ENCODE measurements at regions not wholly inside any gene's neighbourhood (a gene's known extent, or its start where the extent isn't known, plus 50 kb on each side); places are given as distances from the start of the nearest gene placed in this dataset.
"Not testable (repeated sequence)": the region's sequence is repeated elsewhere in the genome, so short reads cannot be mapped to it uniquely, and the experiment has no call there.

DNA sequence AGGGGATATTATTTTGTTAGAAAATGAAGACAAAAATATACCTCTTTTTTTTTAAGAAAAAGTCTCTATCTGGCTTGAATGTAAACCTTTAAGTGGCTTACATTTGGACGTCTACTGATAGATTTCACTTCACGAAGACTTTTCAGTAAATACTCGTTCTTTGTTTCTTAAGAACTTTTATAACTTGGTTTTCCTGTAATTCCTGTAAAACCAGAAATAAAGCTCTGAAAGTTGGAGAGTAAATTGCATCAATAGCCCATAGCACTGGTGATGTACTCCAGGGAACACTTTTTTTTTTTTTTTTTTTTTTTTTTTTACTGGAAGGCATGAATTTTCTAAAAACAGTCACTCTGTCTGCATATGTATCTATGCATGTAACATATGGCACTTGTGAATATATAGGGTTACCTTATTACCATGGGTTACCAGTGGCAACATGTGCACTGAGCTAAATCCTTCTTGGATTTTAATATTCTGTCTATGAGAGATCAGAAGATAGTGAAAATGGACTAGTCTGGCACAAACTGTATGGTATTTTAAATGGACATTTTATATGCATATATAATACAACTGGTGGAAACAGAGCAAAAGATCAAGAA is 309.2 kb upstream of the TCF4 start:
- no peak for DNase-seq (ENCODE audit: low read depth in 1 of 2, low spot score in 1 of 2)
- WGBS (ENCODE audit: missing lambda C conversion rate), result 48% methylated on average over 3 of the region's 3 CpGs
- ATAC-seq, result no peak
- no peak overlapping the region for H3K27ac ChIP-seq
- no peaks in the 10 kb centered on the region for H3K9me3 ChIP-seq
- no peak for TF ChIP-seq JUN (IDR thresholded peaks at IDR 0.05)
- TF ChIP-seq EP300 (IDR thresholded peaks at IDR 0.05), result no peak
- no peak for TF ChIP-seq FOXS1 (CRISPR knock-in tag; IDR thresholded peaks at IDR 0.05)
- TF ChIP-seq, protein P1, sequence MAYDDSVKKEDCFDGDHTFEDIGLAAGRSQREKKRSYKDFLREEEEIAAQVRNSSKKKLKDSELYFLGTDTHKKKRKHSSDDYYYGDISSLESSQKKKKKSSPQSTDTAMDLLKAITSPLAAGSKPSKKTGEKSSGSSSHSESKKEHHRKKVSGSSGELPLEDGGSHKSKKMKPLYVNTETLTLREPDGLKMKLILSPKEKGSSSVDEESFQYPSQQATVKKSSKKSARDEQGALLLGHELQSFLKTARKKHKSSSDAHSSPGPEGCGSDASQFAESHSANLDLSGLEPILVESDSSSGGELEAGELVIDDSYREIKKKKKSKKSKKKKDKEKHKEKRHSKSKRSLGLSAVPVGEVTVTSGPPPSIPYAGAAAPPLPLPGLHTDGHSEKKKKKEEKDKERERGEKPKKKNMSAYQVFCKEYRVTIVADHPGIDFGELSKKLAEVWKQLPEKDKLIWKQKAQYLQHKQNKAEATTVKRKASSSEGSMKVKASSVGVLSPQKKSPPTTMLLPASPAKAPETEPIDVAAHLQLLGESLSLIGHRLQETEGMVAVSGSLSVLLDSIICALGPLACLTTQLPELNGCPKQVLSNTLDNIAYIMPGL (CRISPR knock-in tag; IDR thresholded peaks at IDR 0.05; ENCODE audit: borderline replicate concordance), result no peak
- TF ChIP-seq EHMT2 (IDR thresholded peaks at IDR 0.05; ENCODE audit: low read depth), result no peak
- TF ChIP-seq RFX5 (IDR thresholded peaks at IDR 0.05), result no peak
- TF ChIP-seq HOXA7 (CRISPR knock-in tag; IDR thresholded peaks at IDR 0.05), result no peak
- TF ChIP-seq FOSL2 (IDR thresholded peaks at IDR 0.05), result no peak
- TF ChIP-seq FOSL2 (CRISPR knock-in tag; IDR thresholded peaks at IDR 0.05), result no peak
- TF ChIP-seq KDM1A (IDR thresholded peaks at IDR 0.05; ENCODE audit: low read depth), result no peak
- TF ChIP-seq RAD21 (conservative IDR thresholded peaks at IDR 0.05 in 1 of 2, IDR thresholded peaks at IDR 0.05 in 1 of 2), result no peak
- TF ChIP-seq TP53 (CRISPR knock-in tag; IDR thresholded peaks at IDR 0.05), result no peak
- TF ChIP-seq FOSB (CRISPR knock-in tag; IDR thresholded peaks at IDR 0.05), result no peak
- no peak for TF ChIP-seq RNF2 (IDR thresholded peaks at IDR 0.05; ENCODE audit: borderline replicate concordance, low read depth)
- 0 out of 3 replicates have a peak, but pooled peaks cover 5% of the 10 kb centered on the region for H3K4me1 ChIP-seq
- POLR2A ChIA-PET, result no interaction called here
- no peak overlapping the region for H3K4me3 ChIP-seq
- no peak for FAIRE-seq
- CTCF ChIA-PET, result interaction anchor here (1.1 kb wide), 1 partner anchor 134 kb away, joined by 3 read pairs; no protein-coding TSS in a partner anchor
- no peak overlapping the region for H3K4me2 ChIP-seq

DNA sequence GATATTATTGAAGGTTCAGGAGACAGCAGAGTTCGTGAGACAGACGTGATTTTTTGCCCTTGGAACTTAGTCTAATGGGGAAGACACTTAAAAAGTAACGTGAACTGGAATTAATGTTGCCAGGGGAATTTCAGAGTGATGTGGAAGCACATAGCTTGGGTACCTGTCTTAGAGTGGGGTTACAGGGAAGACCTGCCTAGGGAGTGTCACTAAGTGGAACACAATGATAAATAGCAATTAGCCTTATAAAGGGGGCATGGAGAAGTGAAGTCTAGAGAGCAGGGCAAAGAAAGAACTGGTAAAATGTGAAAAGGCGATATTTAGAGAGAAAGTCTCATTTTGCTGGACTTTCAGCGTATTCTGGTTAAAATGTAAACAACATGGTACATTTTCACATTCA is 306.0 kb upstream of the TCF4 start:
- Histone ChIP-seq H3K27ac (no peak overlapping the region), H3K4me2 (no peak overlapping the region), H3K4me3 (no peak overlapping the region), H3K9me3 (no peaks in the 10 kb centered on the region), H3K4me1 (no peaks in the 10 kb centered on the region)
- ChIA-PET CTCF (no interaction called here), POLR2A (no interaction called here)
- TF ChIP-seq PHF8 (IDR thresholded peaks at IDR 0.05; ENCODE audit: borderline replicate concordance, low read depth) (no peak), ZC3H11A (IDR thresholded peaks at IDR 0.05) (no peak), POLR2A (IDR thresholded peaks at IDR 0.05; ENCODE audit: low read length) (no peak), HOXA7 (CRISPR knock-in tag; IDR thresholded peaks at IDR 0.05) (no peak), EHMT2 (IDR thresholded peaks at IDR 0.05; ENCODE audit: low read depth) (no peak), CHD2 (IDR thresholded peaks at IDR 0.05; ENCODE audit: low read length, partially characterized antibody) (no peak), JUN (IDR thresholded peaks at IDR 0.05) (no peak), RNF2 (IDR thresholded peaks at IDR 0.05; ENCODE audit: borderline replicate concordance, low read depth) (no peak), ZNF302 (CRISPR knock-in tag; IDR thresholded peaks at IDR 0.05) (no peak), RFX5 (IDR thresholded peaks at IDR 0.05) (no peak), CBX2 (IDR thresholded peaks at IDR 0.05; ENCODE audit: borderline replicate concordance, low read depth) (no peak), HOXB13 (CRISPR knock-in tag; IDR thresholded peaks at IDR 0.05; ENCODE audit: low read depth) (no peak)
- DNase-seq (ENCODE audit: low read depth in 1 of 2, low spot score in 1 of 2) (no peak), FAIRE-seq (no peak), ATAC-seq (no peak)
- 64% methylated on average over 5 of the region's 5 CpGs for WGBS (ENCODE audit: missing lambda C conversion rate)

DNA sequence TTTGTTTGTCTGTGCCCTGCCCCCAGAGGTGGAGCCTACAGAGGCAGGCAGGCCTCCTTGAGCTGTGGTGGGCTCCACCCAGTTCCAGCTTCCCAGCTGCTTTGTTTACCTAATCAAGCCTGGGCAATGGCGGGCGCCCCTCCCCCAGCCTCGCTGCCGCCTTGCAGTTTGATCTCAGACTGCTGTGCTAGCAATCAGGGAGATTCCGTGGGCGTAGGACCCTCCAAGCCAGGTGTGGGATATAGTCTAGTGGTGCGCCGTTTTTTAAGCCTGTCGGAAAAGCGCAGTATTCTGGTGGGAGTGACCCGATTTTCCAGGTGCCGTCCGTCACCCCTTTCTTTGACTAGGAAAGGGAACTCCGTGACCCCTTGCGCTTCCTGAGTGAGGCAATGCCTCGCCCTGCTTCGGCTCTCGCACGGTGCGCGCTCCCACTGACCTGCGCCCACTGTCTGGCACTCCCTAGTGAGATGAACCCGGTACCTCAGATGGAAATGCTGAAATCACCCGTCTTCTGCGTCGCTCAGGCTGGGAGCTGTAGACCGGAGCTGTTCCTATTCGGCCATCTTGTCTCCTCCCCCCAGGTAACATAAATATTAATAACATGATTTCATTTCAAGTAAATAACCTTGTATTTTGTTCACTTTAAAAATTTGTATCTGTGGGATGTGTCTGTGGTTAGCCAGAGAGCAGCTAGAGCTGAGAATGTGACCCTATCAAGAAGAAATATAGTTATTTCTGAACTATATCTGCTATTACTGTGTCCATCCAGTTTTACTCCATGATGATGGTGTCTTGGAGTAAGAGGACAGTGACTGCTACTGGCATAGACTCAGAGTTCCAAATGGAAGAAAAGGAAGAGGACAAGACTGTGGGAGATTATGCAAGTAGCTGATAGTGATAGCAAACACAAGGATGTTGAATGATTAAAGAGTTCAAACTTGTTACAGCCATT is 305.1 kb upstream of the TCF4 start:
- ATAC-seq; H3K4me3 ChIP-seq; H3K4me2 ChIP-seq; POLR2A ChIA-PET; H3K4me1 ChIP-seq; H3K27ac ChIP-seq; CTCF ChIA-PET; H3K9me3 ChIP-seq; FAIRE-seq; DNase-seq (ENCODE audit: low read depth in 1 of 2, low spot score in 1 of 2): not testable (repeated sequence)
- 57% methylated on average over 11 of the region's 28 CpGs for WGBS (ENCODE audit: missing lambda C conversion rate)
